Left ventricle myocardium inferior (tissue), 1 donor: ENCODE measurements at regions not wholly inside any gene's neighbourhood (a gene's known extent, or its start where the extent isn't known, plus 50 kb on each side); places are given as distances from the start of the nearest gene placed in this dataset.

ENCODE experiments used
- DNase-seq: peaks from one replicate; pipeline ENCODE4 v3.0.0-alpha.2; 2020
- H3K27ac ChIP-seq: fragments of 200-600 bp; replicated peaks from 2 replicates; pipeline ENCODE4 v1.8.0; 2021
- H3K27me3 ChIP-seq: fragments of 200-600 bp; 2 replicates; pipeline ENCODE4 v1.8.0; 2021; ENCODE audit warnings: low read depth
- H3K36me3 ChIP-seq: fragments of 200-600 bp; 2 replicates; pipeline ENCODE4 v1.8.0; 2021
- H3K4me1 ChIP-seq: fragments of 200-600 bp; 2 replicates; pipeline ENCODE4 v1.8.0; 2021
- H3K4me3 ChIP-seq: fragments of 200-600 bp; 2 replicates; pipeline ENCODE4 v1.8.0; 2021; ENCODE audit warnings: mild to moderate bottlenecking, moderate library complexity
- H3K9me3 ChIP-seq: fragments of 200-600 bp; replicated peaks from 2 replicates; pipeline ENCODE4 v1.8.0; 2021
- intact Hi-C: fragments of 100-400 bp; cut with micrococcal nuclease; formaldehyde crosslinking; loops from one replicate; pipeline ENCODE4 v1.11.0; 2022
- TF ChIP-seq, protein P1 (sequence below): fragments of 200-600 bp; IDR thresholded peaks from 2 replicates; pipeline ENCODE4 v1.8.0; 2021; ENCODE audit warnings: antibody characterized with exemption, mild to moderate bottlenecking, borderline replicate concordance
- donor health status: DM: no; HTN: yes; CAD: no; lungs with severe emphysema.

- H3K27ac ChIP-seq, result no peak overlapping the region
- H3K36me3 ChIP-seq, result no peaks in the 10 kb centered on the region
- DNase-seq, result no peak
- peaks cover 33% of the 10 kb centered on the region for H3K4me1 ChIP-seq
- H3K9me3 ChIP-seq, result no peaks in the 10 kb centered on the region
- H3K4me3 ChIP-seq, result no peak overlapping the region
- no peaks in the 10 kb centered on the region for H3K27me3 ChIP-seq
- intact Hi-C loops, result no loop called here
- TF ChIP-seq, protein P1, sequence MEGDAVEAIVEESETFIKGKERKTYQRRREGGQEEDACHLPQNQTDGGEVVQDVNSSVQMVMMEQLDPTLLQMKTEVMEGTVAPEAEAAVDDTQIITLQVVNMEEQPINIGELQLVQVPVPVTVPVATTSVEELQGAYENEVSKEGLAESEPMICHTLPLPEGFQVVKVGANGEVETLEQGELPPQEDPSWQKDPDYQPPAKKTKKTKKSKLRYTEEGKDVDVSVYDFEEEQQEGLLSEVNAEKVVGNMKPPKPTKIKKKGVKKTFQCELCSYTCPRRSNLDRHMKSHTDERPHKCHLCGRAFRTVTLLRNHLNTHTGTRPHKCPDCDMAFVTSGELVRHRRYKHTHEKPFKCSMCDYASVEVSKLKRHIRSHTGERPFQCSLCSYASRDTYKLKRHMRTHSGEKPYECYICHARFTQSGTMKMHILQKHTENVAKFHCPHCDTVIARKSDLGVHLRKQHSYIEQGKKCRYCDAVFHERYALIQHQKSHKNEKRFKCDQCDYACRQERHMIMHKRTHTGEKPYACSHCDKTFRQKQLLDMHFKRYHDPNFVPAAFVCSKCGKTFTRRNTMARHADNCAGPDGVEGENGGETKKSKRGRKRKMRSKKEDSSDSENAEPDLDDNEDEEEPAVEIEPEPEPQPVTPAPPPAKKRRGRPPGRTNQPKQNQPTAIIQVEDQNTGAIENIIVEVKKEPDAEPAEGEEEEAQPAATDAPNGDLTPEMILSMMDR, result no peak
Measured at GRCh38 chr7:3215624-3216585, 85.1 kb upstream of the SDK1 start.

- peak; percentile 60 for DNase-seq
- no peaks in the 10 kb centered on the region for H3K9me3 ChIP-seq
- peak overlapping the region; percentile 51 for H3K27ac ChIP-seq
- peaks cover 39% of the 10 kb centered on the region for H3K4me1 ChIP-seq
- TF ChIP-seq, protein P1, result no peak
- intact Hi-C loops, result no loop called here
- H3K27me3 ChIP-seq, result no peaks in the 10 kb centered on the region
- no peak overlapping the region for H3K4me3 ChIP-seq
- no peaks in the 10 kb centered on the region for H3K36me3 ChIP-seq
Measured at GRCh38 chr7:3217166-3217565, 83.9 kb upstream of the SDK1 start.

GRCh38 chr7:3218411-3219225, 82.4 kb upstream of the SDK1 start:
- peak overlapping the region; percentile 9 for H3K4me3 ChIP-seq
- no peak for DNase-seq
- H3K4me1 ChIP-seq, result peaks cover 39% of the 10 kb centered on the region
- TF ChIP-seq, protein P1, result no peak
- no peaks in the 10 kb centered on the region for H3K36me3 ChIP-seq
- no peaks in the 10 kb centered on the region for H3K9me3 ChIP-seq
- intact Hi-C loops, result no loop called here
- peak overlapping the region; percentile 38 for H3K27ac ChIP-seq
- no peaks in the 10 kb centered on the region for H3K27me3 ChIP-seq

- H3K36me3 ChIP-seq, result no peaks in the 10 kb centered on the region
- TF ChIP-seq, protein P1, result no peak
- no peak overlapping the region for H3K27ac ChIP-seq
- H3K4me1 ChIP-seq, result peaks cover 11% of the 10 kb centered on the region
- H3K9me3 ChIP-seq, result peaks cover 12% of the 10 kb centered on the region
- no peak overlapping the region for H3K4me3 ChIP-seq
- intact Hi-C loops, result no loop called here
- no peak for DNase-seq
- H3K27me3 ChIP-seq, result no peaks in the 10 kb centered on the region
Measured at GRCh38 chr7:3229904-3230470, 71.1 kb upstream of the SDK1 start.

DNA sequence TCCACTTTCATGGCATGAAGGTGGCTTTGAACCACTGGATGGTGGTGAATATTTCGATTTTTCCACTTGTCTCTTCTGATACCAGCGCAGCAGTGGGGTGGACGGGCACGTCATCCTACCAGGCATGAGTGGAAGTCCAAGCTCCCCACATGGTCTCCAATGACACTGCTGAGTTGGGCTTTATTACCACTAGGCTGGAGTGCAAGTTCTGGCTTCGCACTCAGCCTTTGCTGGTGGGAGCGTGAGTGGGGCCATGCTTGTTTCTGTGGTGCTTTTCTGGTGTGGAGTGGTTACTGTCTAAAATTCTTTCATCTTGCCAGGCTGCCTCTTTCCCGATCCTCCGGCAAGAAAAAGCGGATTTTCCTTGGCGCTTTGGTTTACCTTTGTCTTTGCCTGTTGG, 70.1 kb upstream of the SDK1 start:
- Histone ChIP-seq H3K9me3 (peaks cover 11% of the 10 kb centered on the region), H3K27me3 (no peaks in the 10 kb centered on the region), H3K4me1 (peaks cover 11% of the 10 kb centered on the region), H3K36me3 (no peaks in the 10 kb centered on the region), H3K27ac (no peak overlapping the region), H3K4me3 (no peak overlapping the region)
- intact Hi-C loops, result no loop called here
- TF ChIP-seq, protein P1, result no peak
- no peak for DNase-seq
